ENCODE measurements at regions not wholly inside any gene's neighbourhood (a gene's known extent, or its start where the extent isn't known, plus 50 kb on each side); places are given as distances from the start of the nearest gene placed in this dataset.

GRCh38 chr13:19283836-19284235, 102.2 kb upstream of the TUBA3C start:
- Histone ChIP-seq H3K4me1 (ENCODE audit: insufficient read depth, low read length, poor library complexity, severe bottlenecking) (no peaks in the 10 kb centered on the region), H3K9me3 (ENCODE audit: low read length) (no peaks in the 10 kb centered on the region), H3K9me2 (ENCODE audit: insufficient read depth, low read length) (no peaks in the 10 kb centered on the region), H3K4me2 (ENCODE audit: low read length) (no peak overlapping the region), H3K4me3 (ENCODE audit: low read depth, low read length, poor library complexity, severe bottlenecking) (no peak overlapping the region), H4K20me1 (ENCODE audit: insufficient read depth, low read length) (no peaks in the 10 kb centered on the region), H2AFZ (ENCODE audit: low read length) (no peak overlapping the region), H3K36me3 (ENCODE audit: insufficient read depth, low read length) (no peaks in the 10 kb centered on the region), H3K79me2 (ENCODE audit: insufficient read depth, low read depth, low read length) (no peaks in the 10 kb centered on the region), H3K27ac (ENCODE audit: low read depth, low read length, poor library complexity, severe bottlenecking) (no peak overlapping the region)
- ChIA-PET POLR2A (interaction anchor here (1.1 kb wide), 1 partner anchor 10 kb away, joined by 3 read pairs; no protein-coding TSS in a partner anchor), CTCF (ENCODE audit: unreplicated experiment) (no interaction called here)
- TF ChIP-seq CTCF (conservative IDR thresholded peaks at IDR 0.05; ENCODE audit: low read length) (no peak), EZH2phosphoT487 (IDR thresholded peaks at IDR 0.05; ENCODE audit: borderline replicate concordance, low read depth, low read length) (no peak)
- BruUV-seq (replicated peaks), result no TSS peak
- no peak for DNase-seq (ENCODE audit: low spot score)
- intact Hi-C loops (cut with micrococcal nuclease; ENCODE audit: unreplicated experiment), result no loop called here

GRCh38 chr13:19268331-19268730, 86.7 kb upstream of the TUBA3C start:
- H3K4me2 ChIP-seq (ENCODE audit: low read length), result no peak overlapping the region
- POLR2A ChIA-PET, result no interaction called here
- H3K4me1 ChIP-seq (ENCODE audit: insufficient read depth, low read length, poor library complexity, severe bottlenecking), result no peaks in the 10 kb centered on the region
- H3K4me3 ChIP-seq (ENCODE audit: low read depth, low read length, poor library complexity, severe bottlenecking), result no peak overlapping the region
- DNase-seq (ENCODE audit: low spot score), result no peak
- no TSS peak for BruUV-seq (replicated peaks)
- H4K20me1 ChIP-seq (ENCODE audit: insufficient read depth, low read length), result no peaks in the 10 kb centered on the region
- H3K79me2 ChIP-seq (ENCODE audit: insufficient read depth, low read depth, low read length), result no peaks in the 10 kb centered on the region
- H3K36me3 ChIP-seq (ENCODE audit: insufficient read depth, low read length), result no peaks in the 10 kb centered on the region
- no peaks in the 10 kb centered on the region for H3K9me3 ChIP-seq (ENCODE audit: low read length)
- no peak for TF ChIP-seq CTCF (conservative IDR thresholded peaks at IDR 0.05; ENCODE audit: low read length)
- no peak for TF ChIP-seq EZH2phosphoT487 (IDR thresholded peaks at IDR 0.05; ENCODE audit: borderline replicate concordance, low read depth, low read length)
- intact Hi-C loops (cut with micrococcal nuclease; ENCODE audit: unreplicated experiment), result loop anchor here (10.0 kb wide), 1 partner anchor 56 kb away; no protein-coding TSS in a partner anchor
- CTCF ChIA-PET (ENCODE audit: unreplicated experiment), result no interaction called here
- H3K9me2 ChIP-seq (ENCODE audit: insufficient read depth, low read length), result no peaks in the 10 kb centered on the region
- H2AFZ ChIP-seq (ENCODE audit: low read length), result no peak overlapping the region
- no peak overlapping the region for H3K27ac ChIP-seq (ENCODE audit: low read depth, low read length, poor library complexity, severe bottlenecking)

GRCh38 chr13:19267746-19268145, 86.1 kb upstream of the TUBA3C start:
- Histone ChIP-seq H3K27ac (ENCODE audit: low read depth, low read length, poor library complexity, severe bottlenecking) (no peak overlapping the region), H3K79me2 (ENCODE audit: insufficient read depth, low read depth, low read length) (no peaks in the 10 kb centered on the region), H3K9me3 (ENCODE audit: low read length) (no peaks in the 10 kb centered on the region), H3K4me3 (ENCODE audit: low read depth, low read length, poor library complexity, severe bottlenecking) (no peak overlapping the region), H2AFZ (ENCODE audit: low read length) (no peak overlapping the region), H3K9me2 (ENCODE audit: insufficient read depth, low read length) (no peaks in the 10 kb centered on the region), H4K20me1 (ENCODE audit: insufficient read depth, low read length) (no peaks in the 10 kb centered on the region), H3K4me2 (ENCODE audit: low read length) (no peak overlapping the region), H3K4me1 (ENCODE audit: insufficient read depth, low read length, poor library complexity, severe bottlenecking) (no peaks in the 10 kb centered on the region), H3K36me3 (ENCODE audit: insufficient read depth, low read length) (no peaks in the 10 kb centered on the region)
- no peak for DNase-seq (ENCODE audit: low spot score)
- BruUV-seq (replicated peaks), result no TSS peak
- POLR2A ChIA-PET, result no interaction called here
- CTCF ChIA-PET (ENCODE audit: unreplicated experiment), result no interaction called here
- intact Hi-C loops (cut with micrococcal nuclease; ENCODE audit: unreplicated experiment), result loop anchor here (10.0 kb wide), 1 partner anchor 57 kb away; no protein-coding TSS in a partner anchor
- TF ChIP-seq EZH2phosphoT487 (IDR thresholded peaks at IDR 0.05; ENCODE audit: borderline replicate concordance, low read depth, low read length) (no peak), CTCF (conservative IDR thresholded peaks at IDR 0.05; ENCODE audit: low read length) (no peak)
